GM12878 (cell line): ENCODE measurements at regions not wholly inside any gene's neighbourhood (a gene's known extent, or its start where the extent isn't known, plus 50 kb on each side); places are given as distances from the start of the nearest gene placed in this dataset.

Experiments
- ATAC-seq: fragments of 200-7000 bp; cut with Tn5 transposase; 3 replicates; pipeline ENCODE4 v1.9.1; 2020; ENCODE audit warnings: mild to moderate bottlenecking, moderate library complexity
- BruUV-seq: library from RNA; stranded (reverse); fragments of 400-500 nt; replicated peaks from 2 replicates; lab custom pipeline; 2021; lab: Mats Ljungman, UMichigan
- CTCF ChIA-PET: fragments of 300-600 bp; sonication (Branson Sonifier 250); formaldehyde crosslinking; extraction: SDS; loops from one replicate; lab custom pipeline; 2021; ENCODE audit warnings: inconsistent platforms; lab: Yijun Ruan, JAX
- POLR2A ChIA-PET: fragments of 350-600 bp; formaldehyde crosslinking; extraction: SDS; loops from one replicate; lab custom pipeline; 2021; ENCODE audit warnings: inconsistent platforms; lab: Charles Lee
- RAD21 ChIA-PET: fragments of 300-600 bp; sonication (Branson Sonifier 250); formaldehyde crosslinking; loops from one replicate; lab custom pipeline; 2023; ENCODE audit warnings: antibody characterized with exemption; ENCODE audit not compliant: unreplicated experiment; lab: Charles Lee
- SMC1A ChIA-PET: fragments of 300-600 bp; sonication (Branson Sonifier 250); formaldehyde crosslinking; loops from one replicate; lab custom pipeline; 2023; ENCODE audit not compliant: unreplicated experiment, uncharacterized antibody; lab: Charles Lee
- DNase-seq: peaks from one replicate; pipeline ENCODE4 v3.0.0-alpha.2; 2011; ENCODE audit warnings: low read depth, low spot score
- FAIRE-seq: peaks from 3 replicates; lab custom pipeline; 2011; peaks lifted over from hg19 to GRCh38; lab: Jason Lieb, UNC
- H2AFZ ChIP-seq: 2 replicates; pipeline ENCODE4 v1.6.0; 2011; ENCODE audit warnings: low read depth, low read length, control low read depth; ENCODE audit not compliant: control insufficient read depth
- H3K27ac ChIP-seq: 2 replicates; pipeline ENCODE4 v1.5.1; 2011; ENCODE audit warnings: control low read depth; ENCODE audit not compliant: control insufficient read depth, insufficient read depth
- H3K27me3 ChIP-seq, 2 experiments: replicated peaks in 1 of 2; 2 replicates each; pipeline versions ENCODE4 v1.6.0 to v1.6.1; 2011; ENCODE audit warnings: low read length in 1 of 2; ENCODE audit not compliant: control insufficient read depth in 2 of 2, insufficient read depth in 2 of 2
- H3K36me3 ChIP-seq, 2 experiments: 2 replicates each; pipeline ENCODE4 v1.5.1; 2011; ENCODE audit warnings: low read length in 1 of 2; ENCODE audit not compliant: control insufficient read depth in 2 of 2, insufficient read depth in 2 of 2
- H3K4me1 ChIP-seq: 2 replicates; pipeline ENCODE4 v1.6.1; 2011; ENCODE audit warnings: mild to moderate bottlenecking, low read length, moderate library complexity, mixed read lengths; ENCODE audit not compliant: control insufficient read depth, insufficient read depth
- H3K4me2 ChIP-seq: 2 replicates; pipeline ENCODE4 v1.6.0; 2011; ENCODE audit warnings: control low read depth; ENCODE audit not compliant: control insufficient read depth, insufficient read depth
- H3K4me3 ChIP-seq: fragments of 200-600 bp; sonication (generic); 2 replicates; pipeline ENCODE4 v1.5.1; 2016
- H3K79me2 ChIP-seq: 2 replicates; pipeline ENCODE4 v1.6.0; 2011; ENCODE audit warnings: low read length; ENCODE audit not compliant: control insufficient read depth, insufficient read depth
- H3K9ac ChIP-seq: 2 replicates; pipeline ENCODE4 v1.8.0; 2011; ENCODE audit warnings: low read length, control low read depth, mixed read lengths; ENCODE audit not compliant: control insufficient read depth, insufficient read depth
- H3K9me3 ChIP-seq: replicated peaks from 3 replicates; pipeline ENCODE4 v1.5.1; 2011; ENCODE audit warnings: mild to moderate bottlenecking, low read length; ENCODE audit not compliant: control insufficient read depth, insufficient read depth
- H4K20me1 ChIP-seq: 2 replicates; pipeline ENCODE4 v1.6.0; 2011; ENCODE audit not compliant: control insufficient read depth, insufficient read depth
- BRCA1 ChIP-seq: IDR thresholded peaks from 2 replicates; pipeline ENCODE4 v1.6.1; 2011; ENCODE audit warnings: low read depth, low read length, improper control_type of control experiment
- CEBPB ChIP-seq, 2 experiments: fragments of 150-350 bp in 1 of 2; IDR thresholded peaks; 2 replicates each; pipeline ENCODE4 v1.6.1; 2012 to 2014; ENCODE audit warnings: low read depth in 2 of 2, low read length in 2 of 2, borderline replicate concordance in 1 of 2, inconsistent platforms in 1 of 2
- CHD1 ChIP-seq: IDR thresholded peaks from 2 replicates; pipeline ENCODE4 v1.6.1; 2012; ENCODE audit warnings: low read depth, low read length, improper control_type of control experiment
- HDAC6 ChIP-seq: fragments of 200-600 bp; sonication (generic); IDR thresholded peaks from one replicate; pipeline ENCODE4 v1.8.0; 2017; ENCODE audit warnings: antibody characterized with exemption; ENCODE audit not compliant: unreplicated experiment
- HDGF ChIP-seq: fragments of 450-650 bp; IDR thresholded peaks from 2 replicates; pipeline ENCODE4 v1.6.1; 2016; ENCODE audit warnings: antibody characterized with exemption
- JUNB ChIP-seq: IDR thresholded peaks from 2 replicates; pipeline ENCODE4 v1.6.1; 2016; ENCODE audit warnings: antibody characterized with exemption, mild to moderate bottlenecking
- KAT2A ChIP-seq: conservative IDR thresholded peaks from 2 replicates; pipeline ENCODE4 v1.6.1; 2011; ENCODE audit warnings: low read depth, low read length; ENCODE audit not compliant: control insufficient read depth
- KLF5 ChIP-seq: fragments of 450-650 bp; IDR thresholded peaks from 2 replicates; pipeline ENCODE4 v1.6.1; 2014; ENCODE audit warnings: mild to moderate bottlenecking; ENCODE audit not compliant: partially characterized antibody
- MEF2A ChIP-seq: IDR thresholded peaks from 2 replicates; pipeline ENCODE4 v1.6.1; 2011; ENCODE audit warnings: low read depth, mild to moderate bottlenecking, low read length, moderate library complexity; ENCODE audit not compliant: insufficient read depth
- POLR2AphosphoS2 ChIP-seq: IDR thresholded peaks from 2 replicates; pipeline ENCODE4 v1.6.1; 2011; ENCODE audit warnings: low read depth, mild to moderate bottlenecking, low read length, improper control_type of control experiment, moderate library complexity
- TARDBP ChIP-seq: IDR thresholded peaks from 2 replicates; pipeline ENCODE4 v1.6.1; 2016; ENCODE audit warnings: borderline replicate concordance
- TBL1XR1 ChIP-seq: IDR thresholded peaks from 2 replicates; pipeline ENCODE4 v1.6.1; 2012; ENCODE audit warnings: low read depth, low read length, improper control_type of control experiment
- TCF7 ChIP-seq: IDR thresholded peaks from 2 replicates; pipeline ENCODE4 v1.6.1; 2014; ENCODE audit warnings: antibody characterized with exemption, borderline replicate concordance
- ZNF622 ChIP-seq: fragments of 450-650 bp; IDR thresholded peaks from 2 replicates; pipeline ENCODE4 v1.6.1; 2017; ENCODE audit warnings: mild to moderate bottlenecking, inconsistent platforms
- WGBS: methylation state at CpG from one replicate; pipeline ENCODE4 v1.1.6; 2016; ENCODE audit warnings: low lambda C conversion rate; ENCODE audit not compliant: insufficient replicate concordance, insufficient coverage; ENCODE audit errors: missing lambda C conversion rate; 5-methylcytosine and 5-hydroxymethylcytosine counted together
- in situ Hi-C: fragments of 300-500 bp; cut with MboI; formaldehyde crosslinking; loops from 9 replicates; pipeline ENCODE4 v1.14.3; 2018; ENCODE audit warnings: mixed read lengths
- intact Hi-C: fragments of 100-400 bp; cut with micrococcal nuclease; formaldehyde crosslinking; loops from one replicate; pipeline ENCODE4 v1.14.2; 2022; ENCODE audit not compliant: unreplicated experiment
- TF ChIP-seq, protein P1 (sequence below), 3 experiments: IDR thresholded peaks in 2 of 3; conservative IDR thresholded peaks in 1 of 3; 2 replicates each; pipeline ENCODE4 v1.5.1; 2011; ENCODE audit warnings: low read depth in 3 of 3, low read length in 3 of 3, mild to moderate bottlenecking in 3 of 3, control low read depth in 2 of 3, moderate library complexity in 2 of 3, inconsistent platforms in 1 of 3, mixed read lengths in 1 of 3; ENCODE audit not compliant: control insufficient read depth in 2 of 3, insufficient read depth in 1 of 3; ENCODE audit errors: extremely low read depth in 1 of 3
- TF ChIP-seq, protein P2 (sequence below): IDR thresholded peaks from 2 replicates; pipeline ENCODE4 v1.6.1; 2012; ENCODE audit warnings: low read depth, low read length, improper control_type of control experiment
- TF ChIP-seq, protein P3 (sequence below): fragments of 450-650 bp; IDR thresholded peaks from 2 replicates; pipeline ENCODE4 v1.6.1; 2016; ENCODE audit warnings: mild to moderate bottlenecking, moderate library complexity, borderline replicate concordance

DNA sequence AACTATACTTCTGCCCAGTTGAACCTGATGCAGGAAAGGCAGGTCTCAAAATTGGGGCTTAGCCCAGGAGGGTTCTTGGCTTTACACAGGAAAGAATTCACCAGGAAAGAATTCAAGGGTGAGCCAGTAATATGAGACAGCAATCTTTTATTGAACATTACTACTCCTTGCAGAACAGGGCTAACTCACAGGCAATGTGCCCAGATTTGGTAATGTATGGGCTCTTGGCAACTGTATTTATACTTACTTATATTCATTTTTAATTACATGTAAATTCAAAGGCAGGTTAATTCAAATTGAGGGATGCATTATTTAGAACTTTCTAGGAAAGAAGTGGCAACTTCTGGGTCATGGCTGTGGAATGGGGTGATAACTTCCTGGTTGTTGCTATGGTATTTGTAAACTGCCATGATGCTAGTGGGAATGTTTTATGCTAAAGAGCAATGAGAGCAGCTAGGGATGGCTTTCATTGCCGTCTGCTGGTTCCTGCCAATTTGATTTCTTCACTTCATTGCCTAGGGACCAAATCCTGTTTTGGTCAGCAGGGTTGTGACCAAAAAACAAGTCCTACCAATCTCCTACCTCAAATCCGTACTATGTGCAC lies 107.5 kb downstream of the CHRM3 start:
- no peaks in the 10 kb centered on the region for H3K36me3 ChIP-seq
- no peak overlapping the region for H2AFZ ChIP-seq
- intact Hi-C loops: no loop called here
- POLR2A ChIA-PET: no interaction called here
- no peaks in the 10 kb centered on the region for H3K79me2 ChIP-seq
- H3K9me3 ChIP-seq: no peaks in the 10 kb centered on the region
- no peak for TF ChIP-seq ZNF622
- TF ChIP-seq, protein P1, sequence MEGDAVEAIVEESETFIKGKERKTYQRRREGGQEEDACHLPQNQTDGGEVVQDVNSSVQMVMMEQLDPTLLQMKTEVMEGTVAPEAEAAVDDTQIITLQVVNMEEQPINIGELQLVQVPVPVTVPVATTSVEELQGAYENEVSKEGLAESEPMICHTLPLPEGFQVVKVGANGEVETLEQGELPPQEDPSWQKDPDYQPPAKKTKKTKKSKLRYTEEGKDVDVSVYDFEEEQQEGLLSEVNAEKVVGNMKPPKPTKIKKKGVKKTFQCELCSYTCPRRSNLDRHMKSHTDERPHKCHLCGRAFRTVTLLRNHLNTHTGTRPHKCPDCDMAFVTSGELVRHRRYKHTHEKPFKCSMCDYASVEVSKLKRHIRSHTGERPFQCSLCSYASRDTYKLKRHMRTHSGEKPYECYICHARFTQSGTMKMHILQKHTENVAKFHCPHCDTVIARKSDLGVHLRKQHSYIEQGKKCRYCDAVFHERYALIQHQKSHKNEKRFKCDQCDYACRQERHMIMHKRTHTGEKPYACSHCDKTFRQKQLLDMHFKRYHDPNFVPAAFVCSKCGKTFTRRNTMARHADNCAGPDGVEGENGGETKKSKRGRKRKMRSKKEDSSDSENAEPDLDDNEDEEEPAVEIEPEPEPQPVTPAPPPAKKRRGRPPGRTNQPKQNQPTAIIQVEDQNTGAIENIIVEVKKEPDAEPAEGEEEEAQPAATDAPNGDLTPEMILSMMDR (IDR thresholded peaks at IDR 0.05 in 2 of 3, conservative IDR thresholded peaks at IDR 0.05 in 1 of 3; ENCODE audit: control insufficient read depth in 2 of 3, extremely low read depth in 1 of 3, insufficient read depth in 1 of 3, low read depth in 3 of 3, low read length in 3 of 3): no peak
- TF ChIP-seq POLR2AphosphoS2: no peak
- TF ChIP-seq KLF5: no peak
- TF ChIP-seq TCF7: no peak
- no peak for TF ChIP-seq CEBPB (IDR thresholded peaks at IDR 0.05; ENCODE audit: borderline replicate concordance in 1 of 2, low read depth in 2 of 2, low read length in 2 of 2)
- TF ChIP-seq HDGF: no peak
- no peak for TF ChIP-seq TBL1XR1
- TF ChIP-seq, protein P2, sequence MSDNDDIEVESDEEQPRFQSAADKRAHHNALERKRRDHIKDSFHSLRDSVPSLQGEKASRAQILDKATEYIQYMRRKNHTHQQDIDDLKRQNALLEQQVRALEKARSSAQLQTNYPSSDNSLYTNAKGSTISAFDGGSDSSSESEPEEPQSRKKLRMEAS: no peak
- TF ChIP-seq, protein P3, sequence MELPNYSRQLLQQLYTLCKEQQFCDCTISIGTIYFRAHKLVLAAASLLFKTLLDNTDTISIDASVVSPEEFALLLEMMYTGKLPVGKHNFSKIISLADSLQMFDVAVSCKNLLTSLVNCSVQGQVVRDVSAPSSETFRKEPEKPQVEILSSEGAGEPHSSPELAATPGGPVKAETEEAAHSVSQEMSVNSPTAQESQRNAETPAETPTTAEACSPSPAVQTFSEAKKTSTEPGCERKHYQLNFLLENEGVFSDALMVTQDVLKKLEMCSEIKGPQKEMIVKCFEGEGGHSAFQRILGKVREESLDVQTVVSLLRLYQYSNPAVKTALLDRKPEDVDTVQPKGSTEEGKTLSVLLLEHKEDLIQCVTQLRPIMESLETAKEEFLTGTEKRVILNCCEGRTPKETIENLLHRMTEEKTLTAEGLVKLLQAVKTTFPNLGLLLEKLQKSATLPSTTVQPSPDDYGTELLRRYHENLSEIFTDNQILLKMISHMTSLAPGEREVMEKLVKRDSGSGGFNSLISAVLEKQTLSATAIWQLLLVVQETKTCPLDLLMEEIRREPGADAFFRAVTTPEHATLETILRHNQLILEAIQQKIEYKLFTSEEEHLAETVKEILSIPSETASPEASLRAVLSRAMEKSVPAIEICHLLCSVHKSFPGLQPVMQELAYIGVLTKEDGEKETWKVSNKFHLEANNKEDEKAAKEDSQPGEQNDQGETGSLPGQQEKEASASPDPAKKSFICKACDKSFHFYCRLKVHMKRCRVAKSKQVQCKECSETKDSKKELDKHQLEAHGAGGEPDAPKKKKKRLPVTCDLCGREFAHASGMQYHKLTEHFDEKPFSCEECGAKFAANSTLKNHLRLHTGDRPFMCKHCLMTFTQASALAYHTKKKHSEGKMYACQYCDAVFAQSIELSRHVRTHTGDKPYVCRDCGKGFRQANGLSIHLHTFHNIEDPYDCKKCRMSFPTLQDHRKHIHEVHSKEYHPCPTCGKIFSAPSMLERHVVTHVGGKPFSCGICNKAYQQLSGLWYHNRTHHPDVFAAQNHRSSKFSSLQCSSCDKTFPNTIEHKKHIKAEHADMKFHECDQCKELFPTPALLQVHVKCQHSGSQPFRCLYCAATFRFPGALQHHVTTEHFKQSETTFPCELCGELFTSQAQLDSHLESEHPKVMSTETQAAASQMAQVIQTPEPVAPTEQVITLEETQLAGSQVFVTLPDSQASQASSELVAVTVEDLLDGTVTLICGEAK: no peak
- TF ChIP-seq MEF2A: no peak
- no peak for TF ChIP-seq CHD1
- TF ChIP-seq BRCA1: no peak
- no peak for TF ChIP-seq JUNB
- no peak for TF ChIP-seq KAT2A
- no peak for TF ChIP-seq TARDBP
- TF ChIP-seq HDAC6: no peak
- 22% methylated on average over 2 of the region's 2 CpGs for WGBS
- SMC1A ChIA-PET: no interaction called here
- no peaks in the 10 kb centered on the region for H3K27me3 ChIP-seq
- DNase-seq (no peak), FAIRE-seq (no peak), ATAC-seq (no peak)
- no peak overlapping the region for H3K4me2 ChIP-seq
- H3K27ac ChIP-seq: no peak overlapping the region
- H3K4me3 ChIP-seq: no peak overlapping the region
- H3K9ac ChIP-seq: no peak overlapping the region
- no TSS peak for BruUV-seq
- no peaks in the 10 kb centered on the region for H4K20me1 ChIP-seq
- H3K4me1 ChIP-seq: no peaks in the 10 kb centered on the region
- RAD21 ChIA-PET: no interaction called here
- in situ Hi-C loops: no loop called here
- CTCF ChIA-PET: no interaction called here
